22Rv1 (cell line): ENCODE measurements at regions not wholly inside any gene's neighbourhood (a gene's known extent, or its start where the extent isn't known, plus 50 kb on each side); places are given as distances from the start of the nearest gene placed in this dataset.
"Not testable (repeated sequence)": the region's sequence is repeated elsewhere in the genome, so short reads cannot be mapped to it uniquely, and the experiment has no call there.

Experiments
- H3K27ac ChIP-seq: fragments of 450-650 bp; 2 replicates; pipeline ENCODE4 v1.5.1; 2017
- CTCF ChIP-seq: fragments of 450-650 bp; IDR thresholded peaks from 2 replicates; pipeline ENCODE4 v1.5.1; 2017; ENCODE audit warnings: mild to moderate bottlenecking
- ZFX ChIP-seq: fragments of 450-650 bp; IDR thresholded peaks from 2 replicates; pipeline ENCODE4 v1.6.1; 2017; ENCODE audit warnings: antibody characterized with exemption, borderline replicate concordance

DNA sequence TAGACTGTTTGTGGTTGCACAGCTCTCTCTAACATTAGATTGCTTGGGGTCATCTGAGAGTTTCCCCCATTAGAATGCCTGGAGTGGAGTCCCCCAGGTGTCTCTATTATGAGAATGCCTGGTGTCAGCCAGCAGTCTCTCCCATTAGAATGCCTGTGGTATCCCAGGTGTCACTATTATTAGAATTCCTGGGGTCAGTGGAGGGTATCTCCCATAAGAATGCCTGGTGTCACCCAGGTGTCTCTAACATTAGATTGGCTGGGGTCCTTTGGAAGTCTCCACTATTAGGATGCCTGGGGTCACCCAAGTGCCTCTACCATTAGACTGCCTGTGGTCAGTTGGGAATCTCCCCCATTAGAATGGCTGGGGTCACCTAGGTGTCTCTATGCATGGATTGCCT, 1495.1 kb downstream of the UQCRFS1 start:
- no peak overlapping the region for H3K27ac ChIP-seq
- no peak for TF ChIP-seq ZFX
- no peak for TF ChIP-seq CTCF

DNA sequence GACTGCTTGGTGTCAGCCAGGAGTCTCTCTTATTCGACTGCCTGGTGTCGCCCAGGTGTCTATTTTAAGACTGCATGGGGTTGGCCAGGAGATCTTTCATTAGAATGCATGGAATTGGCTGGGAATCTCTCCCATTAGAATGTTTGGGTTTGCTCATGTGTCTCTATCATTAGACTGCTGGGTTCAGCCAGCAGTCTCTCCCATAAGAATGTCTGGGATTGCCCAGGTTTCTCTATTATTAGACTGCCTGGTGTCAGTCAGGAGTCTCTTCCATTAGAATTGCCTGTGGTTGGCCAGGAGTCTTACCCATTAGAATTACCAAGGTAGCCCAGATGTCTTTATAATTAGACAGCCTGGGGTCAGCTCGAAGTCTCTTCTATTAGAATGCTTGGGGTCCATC, 1496.0 kb downstream of the UQCRFS1 start:
- no peak overlapping the region for H3K27ac ChIP-seq
- TF ChIP-seq CTCF: no peak
- no peak for TF ChIP-seq ZFX

- TF ChIP-seq CTCF (no peak), ZFX (no peak)
- no peak overlapping the region for H3K27ac ChIP-seq
Measured at GRCh38 chr19:27714857-27715256, 1498.1 kb downstream of the UQCRFS1 start.

DNA sequence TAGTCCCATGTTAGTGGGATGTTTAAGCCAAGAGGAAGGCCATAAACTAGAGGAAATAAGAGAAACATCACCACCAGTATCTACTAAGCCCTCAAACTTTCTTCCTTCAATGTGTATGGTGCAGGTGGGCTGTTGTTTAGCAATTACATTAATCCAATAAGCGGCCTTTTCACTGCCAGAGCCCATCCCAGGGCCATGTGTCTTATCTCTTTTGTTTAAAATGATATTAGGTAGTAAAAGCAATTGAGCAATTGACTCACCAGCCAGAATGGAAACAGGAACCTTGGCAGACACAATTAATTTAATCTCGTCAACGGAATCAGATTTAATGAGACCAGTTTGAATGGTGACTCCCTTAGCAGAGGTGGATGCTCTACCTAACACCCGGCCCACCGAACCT, 1503.5 kb downstream of the UQCRFS1 start:
- no peak for TF ChIP-seq ZFX
- TF ChIP-seq CTCF: no peak

GRCh38 chr19:27708986-27709385, 1504.0 kb downstream of the UQCRFS1 start:
- H3K27ac ChIP-seq: not testable (repeated sequence)

More for the DNA sequence above, 1503.5 kb downstream of the UQCRFS1 start:
- H3K27ac ChIP-seq: no peak overlapping the region

GRCh38 chr19:27707026-27707425, 1505.9 kb downstream of the UQCRFS1 start:
- H3K27ac ChIP-seq: not testable (repeated sequence)

DNA sequence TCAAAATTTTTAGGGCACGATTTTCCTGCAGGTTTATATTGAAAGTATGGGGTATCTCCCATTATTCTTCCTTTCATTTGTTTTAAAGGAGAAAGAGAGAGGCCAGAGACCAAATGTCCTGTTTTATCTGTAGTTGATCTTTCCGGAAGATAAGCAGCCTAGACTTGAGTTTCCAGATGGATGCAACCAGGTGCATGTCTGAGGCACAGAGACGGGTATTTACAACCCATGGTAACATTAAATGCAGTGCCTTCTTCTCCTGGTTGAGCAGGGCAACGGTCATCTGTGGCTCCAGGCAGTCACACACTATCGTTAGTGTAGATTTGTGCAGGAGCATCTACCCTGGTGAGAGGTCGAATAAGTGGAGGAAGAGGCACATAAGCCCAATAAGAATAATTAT, 1507.1 kb downstream of the UQCRFS1 start:
- H3K27ac ChIP-seq: no peak overlapping the region

GRCh38 chr19:27694361-27695055, 1518.4 kb downstream of the UQCRFS1 start:
- no peak for TF ChIP-seq ZFX
- no peak overlapping the region for H3K27ac ChIP-seq

More for the DNA sequence above, 1507.1 kb downstream of the UQCRFS1 start:
- TF ChIP-seq ZFX: no peak
- TF ChIP-seq CTCF: no peak

DNA sequence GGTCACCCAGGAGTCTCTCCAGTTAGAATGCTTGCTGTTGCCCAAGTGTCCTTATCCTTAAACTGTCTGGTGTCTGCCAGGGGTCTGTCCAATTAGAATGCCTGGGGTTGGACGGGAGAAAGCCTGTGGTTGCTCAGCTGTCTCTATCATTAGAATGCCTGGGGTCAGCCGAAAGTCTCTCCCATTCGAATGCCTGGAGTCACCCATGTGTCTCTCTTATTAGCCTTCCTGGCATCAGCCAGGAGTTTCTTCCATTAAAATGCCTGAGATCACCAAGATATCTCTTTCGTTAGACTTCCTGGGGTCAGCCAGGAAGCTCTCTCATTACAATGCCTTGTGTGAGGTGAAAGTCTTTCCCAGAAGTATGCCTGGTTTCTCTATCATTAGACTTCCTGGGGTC, 1521.0 kb downstream of the UQCRFS1 start:
- TF ChIP-seq CTCF (no peak), ZFX (no peak)
- no peak overlapping the region for H3K27ac ChIP-seq
